ENCODE measurements at regions not wholly inside any gene's neighbourhood (a gene's known extent, or its start where the extent isn't known, plus 50 kb on each side); places are given as distances from the start of the nearest gene placed in this dataset.

GRCh38 chr15:61702224-61703020 is 357.8 kb downstream of the VPS13C start:
- H3K27ac ChIP-seq (ENCODE audit: low read depth, low read length, poor library complexity, severe bottlenecking) = no peak overlapping the region
- no peak overlapping the region for H3K9ac ChIP-seq (ENCODE audit: low read length)
- no peaks in the 10 kb centered on the region for H3K27me3 ChIP-seq (ENCODE audit: insufficient read depth, low read length)
- H4K20me1 ChIP-seq (ENCODE audit: insufficient read depth, low read length) = no peaks in the 10 kb centered on the region
- TF ChIP-seq EZH2 (IDR thresholded peaks at IDR 0.05; ENCODE audit: borderline replicate concordance, low read length) = no peak
- no peak for TF ChIP-seq CTCF (IDR thresholded peaks at IDR 0.05; ENCODE audit: low read length)
- H3K36me3 ChIP-seq (ENCODE audit: insufficient read depth, low read length) = no peaks in the 10 kb centered on the region
- no peaks in the 10 kb centered on the region for H3K9me2 ChIP-seq (ENCODE audit: low read depth, low read length)
- no peak overlapping the region for H2AFZ ChIP-seq (ENCODE audit: low read length)
- no peaks in the 10 kb centered on the region for H3K4me1 ChIP-seq (ENCODE audit: insufficient read depth, low read length, severe bottlenecking)
- no peak overlapping the region for H3K4me2 ChIP-seq (ENCODE audit: low read length)
- H3F3A ChIP-seq (ENCODE audit: insufficient read depth, low read length) = no peaks in the 10 kb centered on the region
- no peaks in the 10 kb centered on the region for H3K9me3 ChIP-seq (ENCODE audit: low read length)
- no peaks in the 10 kb centered on the region for H3K79me2 ChIP-seq (ENCODE audit: insufficient read depth, low read length)
- H3K4me3 ChIP-seq (ENCODE audit: low read depth, low read length, poor library complexity, severe bottlenecking) = no peak overlapping the region

- TF ChIP-seq CTCF (IDR thresholded peaks at IDR 0.05; ENCODE audit: low read length) (no peak), EZH2 (IDR thresholded peaks at IDR 0.05; ENCODE audit: borderline replicate concordance, low read length) (no peak)
- H3K27me3 ChIP-seq (ENCODE audit: insufficient read depth, low read length) = no peaks in the 10 kb centered on the region
- no peaks in the 10 kb centered on the region for H3K9me3 ChIP-seq (ENCODE audit: low read length)
- H3K9ac ChIP-seq (ENCODE audit: low read length) = no peak overlapping the region
- no peaks in the 10 kb centered on the region for H3K36me3 ChIP-seq (ENCODE audit: insufficient read depth, low read length)
- H2AFZ ChIP-seq (ENCODE audit: low read length) = no peak overlapping the region
- no peak overlapping the region for H3K27ac ChIP-seq (ENCODE audit: low read depth, low read length, poor library complexity, severe bottlenecking)
- H3K9me2 ChIP-seq (ENCODE audit: low read depth, low read length) = no peaks in the 10 kb centered on the region
- no peak overlapping the region for H3K4me2 ChIP-seq (ENCODE audit: low read length)
- H3K79me2 ChIP-seq (ENCODE audit: insufficient read depth, low read length) = no peaks in the 10 kb centered on the region
- no peaks in the 10 kb centered on the region for H4K20me1 ChIP-seq (ENCODE audit: insufficient read depth, low read length)
- no peak overlapping the region for H3K4me3 ChIP-seq (ENCODE audit: low read depth, low read length, poor library complexity, severe bottlenecking)
- no peaks in the 10 kb centered on the region for H3K4me1 ChIP-seq (ENCODE audit: insufficient read depth, low read length, severe bottlenecking)
- H3F3A ChIP-seq (ENCODE audit: insufficient read depth, low read length) = no peaks in the 10 kb centered on the region
Measured at GRCh38 chr15:61701455-61701854, 358.8 kb downstream of the VPS13C start.

GRCh38 chr15:61700803-61701202 is 359.4 kb downstream of the VPS13C start:
- no peaks in the 10 kb centered on the region for H3K9me2 ChIP-seq (ENCODE audit: low read depth, low read length)
- no peaks in the 10 kb centered on the region for H4K20me1 ChIP-seq (ENCODE audit: insufficient read depth, low read length)
- H2AFZ ChIP-seq (ENCODE audit: low read length) = no peak overlapping the region
- no peak overlapping the region for H3K9ac ChIP-seq (ENCODE audit: low read length)
- no peaks in the 10 kb centered on the region for H3K79me2 ChIP-seq (ENCODE audit: insufficient read depth, low read length)
- no peaks in the 10 kb centered on the region for H3K27me3 ChIP-seq (ENCODE audit: insufficient read depth, low read length)
- no peaks in the 10 kb centered on the region for H3K4me1 ChIP-seq (ENCODE audit: insufficient read depth, low read length, severe bottlenecking)
- TF ChIP-seq EZH2 (IDR thresholded peaks at IDR 0.05; ENCODE audit: borderline replicate concordance, low read length) = no peak
- no peak for TF ChIP-seq CTCF (IDR thresholded peaks at IDR 0.05; ENCODE audit: low read length)
- no peaks in the 10 kb centered on the region for H3K9me3 ChIP-seq (ENCODE audit: low read length)
- no peaks in the 10 kb centered on the region for H3K36me3 ChIP-seq (ENCODE audit: insufficient read depth, low read length)
- H3K4me3 ChIP-seq (ENCODE audit: low read depth, low read length, poor library complexity, severe bottlenecking) = no peak overlapping the region
- H3K27ac ChIP-seq (ENCODE audit: low read depth, low read length, poor library complexity, severe bottlenecking) = no peak overlapping the region
- no peaks in the 10 kb centered on the region for H3F3A ChIP-seq (ENCODE audit: insufficient read depth, low read length)
- H3K4me2 ChIP-seq (ENCODE audit: low read length) = no peak overlapping the region
